ENCODE measurements at regions not wholly inside any gene's neighbourhood (a gene's known extent, or its start where the extent isn't known, plus 50 kb on each side); places are given as distances from the start of the nearest gene placed in this dataset.

DNA sequence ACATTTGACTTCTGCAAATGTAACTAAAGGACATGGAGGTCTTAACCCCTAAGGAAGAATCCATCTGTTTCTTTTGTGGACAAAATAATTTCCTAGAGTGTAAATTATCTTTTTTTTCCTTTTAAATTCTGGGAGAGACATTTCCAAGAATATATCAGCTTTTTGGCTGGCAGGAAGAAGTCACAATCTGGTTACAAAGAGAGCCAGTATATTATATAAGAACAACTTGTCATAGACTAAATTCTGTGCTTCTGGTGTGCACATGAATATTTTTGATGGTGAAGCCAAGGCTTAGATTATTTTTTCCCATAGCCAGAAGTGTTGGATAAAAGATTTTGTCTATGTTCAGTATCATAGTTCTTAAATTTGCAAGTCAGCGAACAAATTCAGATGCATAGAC is 500.6 kb downstream of the XIRP2 start:
- Histone ChIP-seq H3K36me3 (no peaks in the 10 kb centered on the region), H3K4me3 (no peak overlapping the region), H3K9me3 (no peaks in the 10 kb centered on the region), H3K27ac (no peak overlapping the region), H3K4me1 (replicated peaks) (no peaks in the 10 kb centered on the region), H3K27me3 (replicated peaks; ENCODE audit: insufficient read depth) (no peaks in the 10 kb centered on the region)
- intact Hi-C loops (cut with DNase I), result no loop called here
- TF ChIP-seq POLR2AphosphoS5 (IDR thresholded peaks at IDR 0.05), result no peak
- no peak for TF ChIP-seq POLR2A (IDR thresholded peaks at IDR 0.05)
- TF ChIP-seq, protein P1, sequence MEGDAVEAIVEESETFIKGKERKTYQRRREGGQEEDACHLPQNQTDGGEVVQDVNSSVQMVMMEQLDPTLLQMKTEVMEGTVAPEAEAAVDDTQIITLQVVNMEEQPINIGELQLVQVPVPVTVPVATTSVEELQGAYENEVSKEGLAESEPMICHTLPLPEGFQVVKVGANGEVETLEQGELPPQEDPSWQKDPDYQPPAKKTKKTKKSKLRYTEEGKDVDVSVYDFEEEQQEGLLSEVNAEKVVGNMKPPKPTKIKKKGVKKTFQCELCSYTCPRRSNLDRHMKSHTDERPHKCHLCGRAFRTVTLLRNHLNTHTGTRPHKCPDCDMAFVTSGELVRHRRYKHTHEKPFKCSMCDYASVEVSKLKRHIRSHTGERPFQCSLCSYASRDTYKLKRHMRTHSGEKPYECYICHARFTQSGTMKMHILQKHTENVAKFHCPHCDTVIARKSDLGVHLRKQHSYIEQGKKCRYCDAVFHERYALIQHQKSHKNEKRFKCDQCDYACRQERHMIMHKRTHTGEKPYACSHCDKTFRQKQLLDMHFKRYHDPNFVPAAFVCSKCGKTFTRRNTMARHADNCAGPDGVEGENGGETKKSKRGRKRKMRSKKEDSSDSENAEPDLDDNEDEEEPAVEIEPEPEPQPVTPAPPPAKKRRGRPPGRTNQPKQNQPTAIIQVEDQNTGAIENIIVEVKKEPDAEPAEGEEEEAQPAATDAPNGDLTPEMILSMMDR (IDR thresholded peaks at IDR 0.05), result no peak
- WGBS, result 92% methylated on average over 1 of the region's 1 CpG
- DNase-seq (ENCODE audit: low spot score), result no peak

DNA sequence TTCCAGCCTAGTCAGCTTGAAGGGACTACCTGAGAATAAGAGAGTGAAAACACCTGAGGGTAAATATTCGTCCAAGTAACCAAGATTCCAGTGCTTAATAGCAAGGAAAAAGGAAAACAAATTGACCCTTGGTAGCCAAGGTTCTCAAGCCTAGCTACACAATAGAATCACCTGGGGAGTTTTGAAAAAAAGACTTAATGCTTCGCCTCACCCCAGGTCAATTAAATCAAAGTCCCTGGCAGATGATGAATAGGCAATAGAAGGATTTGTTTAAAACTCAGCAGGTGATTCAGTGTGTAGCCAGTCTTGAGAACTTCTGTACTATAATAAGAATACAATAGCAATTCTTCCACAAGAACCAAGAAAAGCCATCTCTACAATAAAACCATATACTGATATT is 500.2 kb downstream of the XIRP2 start:
- H3K4me1 ChIP-seq (replicated peaks), result no peaks in the 10 kb centered on the region
- no peak overlapping the region for H3K27ac ChIP-seq
- intact Hi-C loops (cut with DNase I), result no loop called here
- H3K9me3 ChIP-seq, result no peaks in the 10 kb centered on the region
- TF ChIP-seq POLR2A (IDR thresholded peaks at IDR 0.05), result no peak
- TF ChIP-seq POLR2AphosphoS5 (IDR thresholded peaks at IDR 0.05), result no peak
- TF ChIP-seq, protein P1 (IDR thresholded peaks at IDR 0.05), result no peak
- H3K27me3 ChIP-seq (replicated peaks; ENCODE audit: insufficient read depth), result no peaks in the 10 kb centered on the region
- WGBS, result 35% methylated on average over 2 of the region's 2 CpGs
- no peaks in the 10 kb centered on the region for H3K36me3 ChIP-seq
- H3K4me3 ChIP-seq, result no peak overlapping the region
- no peak for DNase-seq (ENCODE audit: low spot score)

DNA sequence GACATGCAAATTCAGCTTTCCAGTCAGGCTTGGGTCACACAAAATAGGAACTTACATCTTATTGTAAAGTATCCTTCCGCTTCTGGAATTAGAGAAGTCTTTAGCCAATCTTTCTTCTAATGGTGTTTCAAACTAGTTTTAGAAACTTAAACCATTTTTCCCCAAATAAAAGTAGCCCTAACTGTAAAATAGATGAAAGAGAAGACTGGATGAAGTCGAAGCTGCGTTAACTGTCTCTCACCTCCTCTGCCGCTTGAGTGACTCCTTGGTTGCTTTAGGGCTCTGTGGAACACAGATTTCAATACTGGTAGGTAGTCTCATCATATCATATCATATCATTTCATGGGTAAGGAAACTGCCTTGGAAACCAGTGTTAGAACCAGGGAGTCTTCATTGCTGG is 498.4 kb downstream of the XIRP2 start:
- H3K27me3 ChIP-seq (replicated peaks; ENCODE audit: insufficient read depth), result no peaks in the 10 kb centered on the region
- 95% methylated on average over 4 of the region's 4 CpGs for WGBS
- no peaks in the 10 kb centered on the region for H3K36me3 ChIP-seq
- no peak overlapping the region for H3K4me3 ChIP-seq
- no peak for DNase-seq (ENCODE audit: low spot score)
- TF ChIP-seq POLR2A (IDR thresholded peaks at IDR 0.05) (no peak), POLR2AphosphoS5 (IDR thresholded peaks at IDR 0.05) (no peak)
- TF ChIP-seq, protein P1 (IDR thresholded peaks at IDR 0.05), result no peak
- intact Hi-C loops (cut with DNase I), result no loop called here
- H3K9me3 ChIP-seq, result no peaks in the 10 kb centered on the region
- H3K4me1 ChIP-seq (replicated peaks), result no peaks in the 10 kb centered on the region
- no peak overlapping the region for H3K27ac ChIP-seq

DNA sequence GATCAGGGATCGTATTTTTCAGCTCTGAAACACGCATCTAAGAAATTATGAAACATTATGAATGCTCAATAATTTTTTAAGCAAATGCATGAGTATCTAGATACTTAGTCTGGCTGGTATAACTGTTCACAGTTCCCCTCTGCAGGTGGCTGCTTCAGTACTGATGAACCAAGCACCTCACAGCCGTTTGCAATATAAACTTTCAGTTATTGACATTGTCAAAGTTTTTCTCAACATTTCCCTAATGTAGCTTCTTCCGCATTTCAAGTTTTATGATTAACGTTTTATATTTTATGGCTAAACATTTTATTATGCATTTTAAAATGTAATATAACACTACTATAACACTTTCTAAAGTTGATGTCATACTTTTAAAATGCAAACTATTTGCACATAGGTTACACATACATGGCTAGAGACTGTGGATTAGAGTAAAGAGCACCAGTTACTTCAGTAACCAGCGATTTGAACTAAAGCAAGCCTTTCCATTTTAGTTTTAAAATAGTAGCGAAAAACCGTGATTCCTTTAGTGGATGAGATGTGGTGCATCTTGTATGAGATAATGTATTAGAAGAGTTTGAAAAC is 495.4 kb downstream of the XIRP2 start:
- Histone ChIP-seq H3K4me1 (replicated peaks) (no peaks in the 10 kb centered on the region), H3K27me3 (replicated peaks; ENCODE audit: insufficient read depth) (no peaks in the 10 kb centered on the region), H3K9me3 (no peaks in the 10 kb centered on the region), H3K36me3 (no peaks in the 10 kb centered on the region), H3K4me3 (no peak overlapping the region), H3K27ac (no peak overlapping the region)
- WGBS, result 64% methylated on average over 8 of the region's 8 CpGs
- TF ChIP-seq POLR2A (IDR thresholded peaks at IDR 0.05) (no peak), POLR2AphosphoS5 (IDR thresholded peaks at IDR 0.05) (no peak)
- TF ChIP-seq, protein P1 (IDR thresholded peaks at IDR 0.05), result no peak
- no peak for DNase-seq (ENCODE audit: low spot score)
- intact Hi-C loops (cut with DNase I), result no loop called here

DNA sequence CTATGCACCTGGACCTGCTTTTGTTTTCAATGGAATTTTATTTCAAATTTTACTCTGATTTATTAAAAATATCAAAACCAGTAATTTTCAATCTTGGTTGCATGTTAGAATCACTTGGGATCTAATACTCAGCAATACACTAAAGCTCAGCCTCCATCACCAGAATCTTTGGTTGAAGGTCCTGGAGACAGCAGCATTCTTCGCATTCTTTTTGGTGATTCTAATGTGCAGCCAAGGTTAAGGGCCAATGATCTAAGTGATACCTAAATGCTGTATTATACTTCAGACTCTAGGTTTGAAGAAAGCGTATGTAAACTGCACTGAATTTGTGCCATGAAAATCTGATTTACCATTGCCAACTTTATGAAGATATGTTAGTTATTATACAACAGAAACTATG is 493.1 kb downstream of the XIRP2 start:
- no peak for DNase-seq (ENCODE audit: low spot score)
- no peak overlapping the region for H3K27ac ChIP-seq
- no peaks in the 10 kb centered on the region for H3K9me3 ChIP-seq
- no peak overlapping the region for H3K4me3 ChIP-seq
- no peaks in the 10 kb centered on the region for H3K36me3 ChIP-seq
- TF ChIP-seq POLR2A (IDR thresholded peaks at IDR 0.05), result no peak
- TF ChIP-seq, protein P1 (IDR thresholded peaks at IDR 0.05), result no peak
- TF ChIP-seq POLR2AphosphoS5 (IDR thresholded peaks at IDR 0.05), result no peak
- H3K27me3 ChIP-seq (replicated peaks; ENCODE audit: insufficient read depth), result no peaks in the 10 kb centered on the region
- no peaks in the 10 kb centered on the region for H3K4me1 ChIP-seq (replicated peaks)
- intact Hi-C loops (cut with DNase I), result no loop called here
- WGBS, result 98% methylated on average over 2 of the region's 2 CpGs
